ENCODE measurements at regions not wholly inside any gene's neighbourhood (a gene's known extent, or its start where the extent isn't known, plus 50 kb on each side); places are given as distances from the start of the nearest gene placed in this dataset.

- H3K79me2 ChIP-seq (replicated peaks; ENCODE audit: insufficient read depth), result no peaks in the 10 kb centered on the region
- H3K27ac ChIP-seq (ENCODE audit: low read depth), result no peak overlapping the region
- Mint-ChIP-seq H3K27ac (no peak overlapping the region), H3K4me3 (no peak overlapping the region), H3K36me3 (ENCODE audit: low read depth) (no peaks in the 10 kb centered on the region), H3K4me1 (no peaks in the 10 kb centered on the region), H3K27me3 (ENCODE audit: insufficient read depth, low read depth, poor library complexity) (peaks cover 2% of the 10 kb centered on the region), H3K9me3 (no peaks in the 10 kb centered on the region)
- no peaks in the 10 kb centered on the region for H3F3A ChIP-seq (replicated peaks; ENCODE audit: low read depth)
- ATAC-seq, result no peak
- H3K4me2 ChIP-seq, result no peak overlapping the region
- TF ChIP-seq CREB1 (CRISPR knock-in tag; IDR thresholded peaks at IDR 0.05; ENCODE audit: low read depth) (no peak), ZNF462 (CRISPR knock-in tag; IDR thresholded peaks at IDR 0.05) (no peak), JUNB (IDR thresholded peaks at IDR 0.05; ENCODE audit: unreplicated experiment) (no peak), CTCF (conservative IDR thresholded peaks at IDR 0.05; ENCODE audit: low read depth in 2 of 2) (no peak), ZNF331 (CRISPR knock-in tag; IDR thresholded peaks at IDR 0.05; ENCODE audit: low read depth) (no peak), EZH2 (IDR thresholded peaks at IDR 0.05; ENCODE audit: low read depth, unreplicated experiment) (no peak), ZNF114 (CRISPR knock-in tag; IDR thresholded peaks at IDR 0.05) (no peak), REST (IDR thresholded peaks at IDR 0.05; ENCODE audit: unreplicated experiment) (no peak), ETS1 (IDR thresholded peaks at IDR 0.05) (no peak), EZH2phosphoT487 (IDR thresholded peaks at IDR 0.05; ENCODE audit: unreplicated experiment) (no peak), STAT1 (IDR thresholded peaks at IDR 0.05; ENCODE audit: unreplicated experiment) (no peak), NANOG (IDR thresholded peaks at IDR 0.05; ENCODE audit: borderline replicate concordance) (no peak), POLR2AphosphoS5 (IDR thresholded peaks at IDR 0.05; ENCODE audit: low read depth) (no peak)
- no peak overlapping the region for H3K4me3 ChIP-seq
- no peak for DNase-seq (ENCODE audit: low spot score)
- peak overlapping the region; percentile 39; the same call in 1 of the 2 replicates for H2AFZ ChIP-seq
- H3K9me2 ChIP-seq (ENCODE audit: insufficient read depth), result no peaks in the 10 kb centered on the region
- H3K27me3 ChIP-seq (ENCODE audit: insufficient read depth), result no peaks in the 10 kb centered on the region
- no peaks in the 10 kb centered on the region for H3K36me3 ChIP-seq (ENCODE audit: insufficient read depth)
- H4K20me1 ChIP-seq (replicated peaks; ENCODE audit: insufficient read depth), result no peaks in the 10 kb centered on the region
- no peaks in the 10 kb centered on the region for H3K4me1 ChIP-seq (ENCODE audit: insufficient read depth)
These were observed 593.4 kb upstream of the LRATD1 start for GRCh38 chr2:14039134-14039533.
